Endothelial cell of umbilical vein (primary cell): ENCODE measurements at regions not wholly inside any gene's neighbourhood (a gene's known extent, or its start where the extent isn't known, plus 50 kb on each side); places are given as distances from the start of the nearest gene placed in this dataset.

Experiments used
- BruUV-seq: library from RNA; stranded (reverse); fragments of 400-500 nt; replicated peaks from 2 replicates; lab custom pipeline; 2021; lab: Mats Ljungman, UMichigan
- CTCF ChIA-PET: fragments of 300-600, 350-600 bp; sonication (Branson Sonifier 250); formaldehyde crosslinking; loops from one replicate; lab custom pipeline; 2021; ENCODE audit warnings: antibody characterized with exemption, inconsistent platforms; lab: Charles Lee
- POLR2A ChIA-PET: fragments of 300-600, 350-600 bp; sonication (Branson Sonifier 250); formaldehyde crosslinking; loops from one replicate; lab custom pipeline; 2021; ENCODE audit warnings: antibody characterized with exemption, inconsistent platforms; lab: Charles Lee
- DNase-seq: peaks from one replicate; pipeline ENCODE4 v3.0.0-alpha.2; 2011; ENCODE audit warnings: low read depth, low spot score
- FAIRE-seq: peaks from 2 replicates; lab custom pipeline; 2011; peaks lifted over from hg19 to GRCh38; lab: Jason Lieb, UNC
- H2AFZ ChIP-seq: 2 replicates; pipeline ENCODE4 v1.6.0; 2012; ENCODE audit warnings: low read depth, low read length, control low read depth, inconsistent platforms
- H3K27ac ChIP-seq: 2 replicates; pipeline ENCODE4 v1.5.1; 2011; ENCODE audit warnings: low read depth, mild to moderate bottlenecking, control low read depth, low read length, moderate library complexity; ENCODE audit not compliant: insufficient read depth
- H3K27me3 ChIP-seq, 2 experiments: 2 replicates each; pipeline versions ENCODE4 v1.6.0 to v1.6.1; 2011; ENCODE audit warnings: low read length in 2 of 2, mixed read lengths in 1 of 2; ENCODE audit not compliant: control insufficient read depth in 2 of 2, insufficient read depth in 2 of 2
- H3K36me3 ChIP-seq, 2 experiments: 2 replicates in 1 of 2; 3 replicates in 1 of 2; pipeline ENCODE4 v1.5.1; 2011; ENCODE audit warnings: low read length in 2 of 2, mild to moderate bottlenecking in 1 of 2, moderate library complexity in 1 of 2; ENCODE audit not compliant: control insufficient read depth in 2 of 2, insufficient read depth in 2 of 2; ENCODE audit errors: extremely low read depth in 1 of 2
- H3K4me1 ChIP-seq: 3 replicates; pipeline ENCODE4 v1.5.1; 2011; ENCODE audit warnings: mild to moderate bottlenecking, low read length; ENCODE audit not compliant: control insufficient read depth, insufficient read depth; ENCODE audit errors: extremely low read depth
- H3K4me2 ChIP-seq: 2 replicates; pipeline ENCODE4 v1.6.1; 2011; ENCODE audit warnings: low read length, control low read depth, mixed read lengths; ENCODE audit not compliant: insufficient read depth
- H3K4me3 ChIP-seq, 3 experiments: fragments of 200-600 bp in 1 of 3; sonication (generic), shearing (Covaris generic) in 1 of 3; replicated peaks in 1 of 3; 2 replicates each; pipeline ENCODE4 v1.5.1; 2011 to 2016; ENCODE audit warnings: control low read depth in 3 of 3, low read length in 3 of 3, mild to moderate bottlenecking in 2 of 3, inconsistent platforms in 1 of 3, low read depth in 1 of 3, moderate library complexity in 1 of 3; ENCODE audit not compliant: insufficient read depth in 1 of 3
- H3K79me2 ChIP-seq: 2 replicates; pipeline ENCODE4 v1.6.0; 2012; ENCODE audit warnings: low read length, inconsistent platforms; ENCODE audit not compliant: control insufficient read depth, insufficient read depth
- H3K9ac ChIP-seq: replicated peaks from 2 replicates; pipeline ENCODE3; 2011; ENCODE audit warnings: low read length, control low read depth; ENCODE audit not compliant: insufficient read depth; ENCODE audit errors: extremely low read depth
- H3K9me1 ChIP-seq: replicated peaks from 3 replicates; pipeline ENCODE4 v1.6.0; 2011; ENCODE audit warnings: mild to moderate bottlenecking, low read length; ENCODE audit not compliant: control insufficient read depth, insufficient read depth; ENCODE audit errors: extremely low read depth
- H3K9me3 ChIP-seq: replicated peaks from 2 replicates; pipeline ENCODE4 v1.5.1; 2012; ENCODE audit warnings: low read length, inconsistent platforms; ENCODE audit not compliant: control insufficient read depth, insufficient read depth
- H4K20me1 ChIP-seq: replicated peaks from 2 replicates; pipeline ENCODE3; 2011; ENCODE audit warnings: mild to moderate bottlenecking, low read length; ENCODE audit not compliant: control insufficient read depth, insufficient read depth; ENCODE audit errors: extremely low read depth
- CTCF ChIP-seq, 2 donors: IDR thresholded peaks; 1 replicate in 1 of 2; 2 replicates in 1 of 2; pipeline ENCODE4 v1.5.1; 2011; ENCODE audit warnings: low read length in 2 of 2, mild to moderate bottlenecking in 2 of 2, moderate library complexity in 2 of 2, control low read depth in 1 of 2, inconsistent platforms in 1 of 2, low read depth in 1 of 2; ENCODE audit not compliant: insufficient read depth in 1 of 2; ENCODE audit errors: extremely low read depth in 1 of 2
- EZH2 ChIP-seq: IDR thresholded peaks from 2 replicates; pipeline ENCODE4 v1.6.1; 2012; ENCODE audit warnings: borderline replicate concordance, low read depth, mild to moderate bottlenecking, moderate library complexity, low read length, inconsistent platforms; ENCODE audit not compliant: severe bottlenecking
- FOS ChIP-seq: IDR thresholded peaks from 2 replicates; pipeline ENCODE4 v1.6.1; 2011; ENCODE audit warnings: mild to moderate bottlenecking, low read length, moderate library complexity, borderline replicate concordance; ENCODE audit not compliant: insufficient read depth
- GATA2 ChIP-seq: IDR thresholded peaks from 2 replicates; pipeline ENCODE4 v1.7.0; 2011; ENCODE audit warnings: low read depth, mild to moderate bottlenecking, moderate library complexity, mixed read lengths, low read length; ENCODE audit not compliant: insufficient read length, insufficient read depth
- JUN ChIP-seq: IDR thresholded peaks from 2 replicates; pipeline ENCODE4 v1.6.1; 2011; ENCODE audit warnings: borderline replicate concordance, low read depth; ENCODE audit not compliant: insufficient read length, insufficient read depth
- MYC ChIP-seq: IDR thresholded peaks from one replicate; pipeline ENCODE4 v1.6.1; 2011; ENCODE audit warnings: mild to moderate bottlenecking, low read depth, low read length
- POLR2A ChIP-seq: IDR thresholded peaks from 2 replicates; pipeline ENCODE4 v1.6.1; 2012; ENCODE audit warnings: low read depth, mild to moderate bottlenecking, control low read depth, low read length
- POLR2AphosphoS5 ChIP-seq: IDR thresholded peaks from 2 replicates; pipeline ENCODE4 v1.6.1; 2012; ENCODE audit warnings: low read depth, mild to moderate bottlenecking, control low read depth, low read length, moderate library complexity; ENCODE audit not compliant: insufficient read depth
- dilution Hi-C: fragments of 300-500 bp; cut with MboI; formaldehyde crosslinking; loops from one replicate; pipeline ENCODE4 v1.15.0; 2019; ENCODE audit warnings: low sequenced_read_pairs; ENCODE audit not compliant: extremely low pct_ligation_motif_present
- intact Hi-C: fragments of 100-400 bp; cut with micrococcal nuclease; formaldehyde crosslinking; loops from one replicate; pipeline ENCODE4 v1.10.0; 2022
- TF ChIP-seq, protein P1 (sequence below): IDR thresholded peaks from 2 replicates; pipeline ENCODE4 v1.6.1; 2011; ENCODE audit not compliant: insufficient read depth, insufficient read length

DNA sequence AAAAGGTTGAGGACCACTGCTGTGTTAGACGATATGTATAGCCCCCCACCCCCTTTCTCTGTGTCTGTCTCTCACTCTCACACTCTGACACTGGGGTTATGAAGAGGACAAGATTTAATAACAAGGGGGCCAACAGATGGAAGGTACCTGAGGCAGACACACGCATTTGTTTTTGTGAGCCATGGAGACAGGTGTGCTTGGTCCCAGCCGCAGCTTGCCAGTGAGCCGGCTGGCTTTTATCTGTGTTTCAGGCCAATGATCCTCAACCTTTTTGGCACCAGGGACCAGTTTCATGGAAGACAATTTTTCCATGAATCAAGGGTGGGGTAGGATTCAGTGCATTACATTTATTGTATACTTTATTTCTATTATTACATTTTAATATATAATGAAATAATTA, 394.9 kb upstream of the RGMA start:
- Histone ChIP-seq H3K4me1 (no peaks in the 10 kb centered on the region), H3K4me3 (no peak overlapping the region), H3K9ac (no peak overlapping the region), H3K9me1 (no peaks in the 10 kb centered on the region), H3K36me3 (no peaks in the 10 kb centered on the region), H3K9me3 (peaks cover 10% of the 10 kb centered on the region), H4K20me1 (no peaks in the 10 kb centered on the region), H3K4me2 (no peak overlapping the region), H3K27me3 (no peaks in the 10 kb centered on the region), H3K27ac (no peak overlapping the region), H3K79me2 (no peaks in the 10 kb centered on the region), H2AFZ (no peak overlapping the region)
- DNase-seq (no peak), FAIRE-seq (no peak)
- dilution Hi-C loops (no loop called here), intact Hi-C loops (no loop called here)
- no TSS peak for BruUV-seq
- ChIA-PET CTCF (no interaction called here), POLR2A (no interaction called here)
- TF ChIP-seq MYC = no peak
- no peak for TF ChIP-seq JUN
- TF ChIP-seq CTCF (IDR thresholded peaks at IDR 0.05; ENCODE audit: extremely low read depth in 1 of 2, insufficient read depth in 1 of 2, low read depth in 1 of 2, low read length in 2 of 2) = no peak
- TF ChIP-seq, protein P1, sequence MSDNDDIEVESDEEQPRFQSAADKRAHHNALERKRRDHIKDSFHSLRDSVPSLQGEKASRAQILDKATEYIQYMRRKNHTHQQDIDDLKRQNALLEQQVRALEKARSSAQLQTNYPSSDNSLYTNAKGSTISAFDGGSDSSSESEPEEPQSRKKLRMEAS = no peak
- no peak for TF ChIP-seq FOS
- no peak for TF ChIP-seq GATA2
- TF ChIP-seq POLR2AphosphoS5 = no peak
- no peak for TF ChIP-seq EZH2
- TF ChIP-seq POLR2A = no peak
